MM.1S (cell line): ENCODE measurements at regions not wholly inside any gene's neighbourhood (a gene's known extent, or its start where the extent isn't known, plus 50 kb on each side); places are given as distances from the start of the nearest gene placed in this dataset.

Experiments
- DNase-seq: peaks from one replicate; pipeline ENCODE4 v3.0.0-alpha.2; 2015
- H2AFZ ChIP-seq: fragments of 300-600 bp; sonication (generic); 2 replicates; pipeline ENCODE4 v1.6.0; 2016; ENCODE audit warnings: antibody characterized with exemption, low read length
- H3F3A ChIP-seq: fragments of 300-600 bp; sonication (generic); 2 replicates; pipeline ENCODE4 v1.6.1; 2016; ENCODE audit warnings: mild to moderate bottlenecking, antibody characterized with exemption, low read length, moderate library complexity, mixed read lengths; ENCODE audit not compliant: insufficient read depth
- H3K27ac ChIP-seq: fragments of 300-600 bp; sonication (generic); 2 replicates; pipeline ENCODE4 v1.5.1; 2016; ENCODE audit warnings: mild to moderate bottlenecking, low read length
- H3K27me3 ChIP-seq: fragments of 300-600 bp; sonication (generic); replicated peaks from 2 replicates; pipeline ENCODE4 v1.6.0; 2016; ENCODE audit warnings: low read length; ENCODE audit not compliant: insufficient read depth
- H3K36me3 ChIP-seq: fragments of 300-600 bp; sonication (generic); replicated peaks from 2 replicates; pipeline ENCODE4 v1.6.1; 2016; ENCODE audit warnings: mild to moderate bottlenecking, low read length, mixed read lengths; ENCODE audit not compliant: insufficient read depth
- H3K4me1 ChIP-seq: fragments of 300-600 bp; sonication (generic); 2 replicates; pipeline ENCODE4 v1.6.1; 2016; ENCODE audit warnings: low read length, mixed read lengths
- H3K4me2 ChIP-seq: fragments of 300-600 bp; sonication (generic); 2 replicates; pipeline ENCODE4 v1.6.0; 2016; ENCODE audit warnings: low read depth, low read length
- H3K4me3 ChIP-seq: fragments of 300-600 bp; sonication (generic); 2 replicates; pipeline ENCODE4 v1.5.1; 2016; ENCODE audit warnings: low read length, mixed read lengths
- H3K79me2 ChIP-seq: fragments of 300-600 bp; sonication (generic); 2 replicates; pipeline ENCODE4 v1.6.1; 2016; ENCODE audit warnings: mixed run types, low read length, mixed read lengths
- H3K9ac ChIP-seq: fragments of 300-600 bp; sonication (generic); 2 replicates; pipeline ENCODE4 v1.6.1; 2016; ENCODE audit warnings: low read length, mixed read lengths
- H3K9me2 ChIP-seq: fragments of 300-600 bp; sonication (generic); replicated peaks from 2 replicates; pipeline ENCODE4 v1.6.1; 2016; ENCODE audit warnings: mild to moderate bottlenecking, low read length, mixed read lengths; ENCODE audit not compliant: insufficient read depth
- H3K9me3 ChIP-seq: fragments of 300-600 bp; sonication (generic); replicated peaks from 2 replicates; pipeline ENCODE4 v1.6.1; 2016; ENCODE audit warnings: mild to moderate bottlenecking, low read length, mixed read lengths; ENCODE audit not compliant: insufficient read depth
- H4K20me1 ChIP-seq: fragments of 300-600 bp; sonication (generic); 2 replicates; pipeline ENCODE4 v1.6.1; 2016; ENCODE audit warnings: mild to moderate bottlenecking, low read length, moderate library complexity, mixed read lengths; ENCODE audit not compliant: insufficient read depth
- CTCF ChIP-seq: fragments of 300-600 bp; sonication (generic); IDR thresholded peaks from 2 replicates; pipeline ENCODE4 v1.5.1; 2016; ENCODE audit warnings: antibody characterized with exemption, low read length, mixed read lengths
- EZH2 ChIP-seq: fragments of 300-600 bp; sonication (generic); optimal IDR thresholded peaks from 2 replicates; pipeline ENCODE3; 2017; ENCODE audit warnings: low read depth, mild to moderate bottlenecking, antibody characterized with exemption, low read length, mixed read lengths
- EZH2phosphoT487 ChIP-seq: fragments of 300-600 bp; sonication (generic); IDR thresholded peaks from 2 replicates; pipeline ENCODE4 v1.6.1; 2018; ENCODE audit warnings: antibody characterized with exemption, low read length

GRCh38 chr9:82410306-82410705 lies 421.7 kb downstream of the SPATA31D1 start:
- Histone ChIP-seq H3F3A (no peaks in the 10 kb centered on the region), H2AFZ (no peak overlapping the region), H3K4me3 (no peak overlapping the region), H3K9ac (no peak overlapping the region), H3K9me3 (no peaks in the 10 kb centered on the region), H3K36me3 (no peaks in the 10 kb centered on the region), H3K9me2 (no peaks in the 10 kb centered on the region), H3K4me2 (no peak overlapping the region), H4K20me1 (no peaks in the 10 kb centered on the region), H3K27ac (no peak overlapping the region), H3K79me2 (no peaks in the 10 kb centered on the region), H3K27me3 (no peaks in the 10 kb centered on the region), H3K4me1 (peaks cover 15% of the 10 kb centered on the region)
- DNase-seq = peak; percentile 56
- TF ChIP-seq CTCF (no peak), EZH2phosphoT487 (no peak), EZH2 (no peak)

- Histone ChIP-seq H3K4me2 (peak overlapping the region; percentile 30; the same call in 1 of the 2 replicates), H3K36me3 (no peaks in the 10 kb centered on the region), H3K27ac (peak overlapping the region; percentile 10; the same call in 1 of the 2 replicates), H3K9me3 (no peaks in the 10 kb centered on the region), H3K79me2 (no peaks in the 10 kb centered on the region), H4K20me1 (no peaks in the 10 kb centered on the region), H3K27me3 (no peaks in the 10 kb centered on the region), H3K4me1 (peaks cover 15% of the 10 kb centered on the region), H3K4me3 (no peak overlapping the region), H3K9me2 (no peaks in the 10 kb centered on the region), H3K9ac (no peak overlapping the region), H2AFZ (no peak overlapping the region), H3F3A (no peaks in the 10 kb centered on the region)
- DNase-seq = no peak
- TF ChIP-seq CTCF = no peak
- no peak for TF ChIP-seq EZH2phosphoT487
- no peak for TF ChIP-seq EZH2
Observed at GRCh38 chr9:82410866-82411265, 422.3 kb downstream of the SPATA31D1 start.

- no peak overlapping the region for H3K9ac ChIP-seq
- H4K20me1 ChIP-seq = no peaks in the 10 kb centered on the region
- TF ChIP-seq EZH2phosphoT487 (no peak), CTCF (no peak), EZH2 (no peak)
- H3F3A ChIP-seq = no peaks in the 10 kb centered on the region
- no peak for DNase-seq
- H3K4me1 ChIP-seq = peaks cover 15% of the 10 kb centered on the region
- no peak overlapping the region for H3K4me2 ChIP-seq
- no peaks in the 10 kb centered on the region for H3K79me2 ChIP-seq
- H3K36me3 ChIP-seq = no peaks in the 10 kb centered on the region
- H2AFZ ChIP-seq = no peak overlapping the region
- no peaks in the 10 kb centered on the region for H3K9me2 ChIP-seq
- no peaks in the 10 kb centered on the region for H3K27me3 ChIP-seq
- H3K4me3 ChIP-seq = no peak overlapping the region
- H3K9me3 ChIP-seq = no peaks in the 10 kb centered on the region
- H3K27ac ChIP-seq = no peak overlapping the region
Observed at GRCh38 chr9:82412586-82413305, 424.2 kb downstream of the SPATA31D1 start.
